SK-N-SH treated with all-trans-retinoic acid at 6 μM for 48 hours (cell line): ENCODE measurements at regions not wholly inside any gene's neighbourhood (a gene's known extent, or its start where the extent isn't known, plus 50 kb on each side); places are given as distances from the start of the nearest gene placed in this dataset.

Experiments used
- BACH2 ChIP-seq: fragments of 250-450 bp; sonication (Bioruptor Pico); IDR thresholded peaks from 2 replicates; pipeline ENCODE4 v1.9.0; 2021; ENCODE audit warnings: mild to moderate bottlenecking, borderline replicate concordance
- CSDC2 ChIP-seq: fragments of 250-450 bp; sonication (Bioruptor Pico); IDR thresholded peaks from 2 replicates; pipeline ENCODE4 v1.5.0; 2020; ENCODE audit warnings: mild to moderate bottlenecking, moderate library complexity
- GLIS3 ChIP-seq: fragments of 250-450 bp; sonication (Bioruptor Pico); IDR thresholded peaks from 2 replicates; pipeline ENCODE4 v1.5.0; 2020; ENCODE audit warnings: mild to moderate bottlenecking, moderate library complexity
- OSR1 ChIP-seq: fragments of 250-450 bp; sonication (Bioruptor Pico); IDR thresholded peaks from 2 replicates; pipeline ENCODE4 v1.8.0; 2022; ENCODE audit warnings: moderate library complexity, mild to moderate bottlenecking, inconsistent platforms
- RARB ChIP-seq: fragments of 250-450 bp; sonication (Bioruptor Pico); IDR thresholded peaks from 2 replicates; pipeline ENCODE4 v1.8.0; 2021; ENCODE audit warnings: mild to moderate bottlenecking, moderate library complexity
- SNAI2 ChIP-seq: fragments of 250-450 bp; sonication (Bioruptor Pico); IDR thresholded peaks from 2 replicates; pipeline ENCODE4 v1.5.0; 2020; ENCODE audit warnings: mild to moderate bottlenecking, moderate library complexity
- TCF4 ChIP-seq: fragments of 250-450 bp; sonication (Bioruptor Pico); IDR thresholded peaks from 2 replicates; pipeline ENCODE4 v1.8.0; 2021; ENCODE audit warnings: mild to moderate bottlenecking, moderate library complexity, borderline replicate concordance
- ZFP3 ChIP-seq: fragments of 250-450 bp; sonication (Bioruptor Pico); IDR thresholded peaks from 2 replicates; pipeline ENCODE4 v1.5.0; 2020; ENCODE audit warnings: mild to moderate bottlenecking, moderate library complexity
- ZFP30 ChIP-seq: fragments of 450-650 bp; formaldehyde crosslinking; IDR thresholded peaks from 2 replicates; pipeline ENCODE4 v1.5.0; 2022; ENCODE audit warnings: mild to moderate bottlenecking, moderate library complexity
- ZNF70 ChIP-seq: fragments of 450-650 bp; formaldehyde crosslinking; IDR thresholded peaks from 2 replicates; pipeline ENCODE4 v1.5.0; 2020; ENCODE audit warnings: mild to moderate bottlenecking, moderate library complexity
- TF ChIP-seq, protein P1 (sequence below): fragments of 250-450 bp; sonication (Bioruptor Pico); IDR thresholded peaks from 2 replicates; pipeline ENCODE4 v1.8.0; 2020; ENCODE audit warnings: mild to moderate bottlenecking, moderate library complexity, borderline replicate concordance

DNA sequence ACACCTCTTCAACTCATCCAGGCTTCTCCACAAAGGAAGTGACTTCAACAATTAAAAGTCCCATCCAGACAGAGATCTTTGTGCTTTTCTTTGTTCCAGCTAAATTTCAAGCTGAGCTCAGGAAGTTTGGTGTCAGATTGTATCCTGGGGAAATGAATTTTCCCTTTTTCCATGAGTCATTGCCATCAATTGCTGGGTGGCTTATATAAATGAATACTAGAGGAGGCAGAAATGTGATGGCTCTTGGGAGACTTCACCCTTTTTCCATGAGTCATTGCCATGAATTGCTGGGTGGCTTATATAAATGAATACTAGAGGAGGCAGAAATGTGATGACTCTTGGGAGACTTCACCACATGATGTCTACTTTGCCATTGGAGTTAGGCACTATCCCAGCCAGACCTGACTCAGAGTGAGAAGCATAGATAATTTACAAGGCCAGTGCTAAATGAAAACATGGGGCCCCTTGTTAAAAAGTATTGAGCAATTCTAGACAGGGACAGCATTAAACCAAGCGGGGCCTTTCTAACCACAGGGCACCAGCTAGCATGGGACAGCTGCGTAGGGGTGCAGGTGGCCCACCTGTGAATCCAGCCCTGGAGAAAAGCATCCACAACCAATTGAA, 339.2 kb upstream of the PODXL start:
- no peak for TF ChIP-seq ZNF70 (CRISPR knock-in tag)
- TF ChIP-seq, protein P1, sequence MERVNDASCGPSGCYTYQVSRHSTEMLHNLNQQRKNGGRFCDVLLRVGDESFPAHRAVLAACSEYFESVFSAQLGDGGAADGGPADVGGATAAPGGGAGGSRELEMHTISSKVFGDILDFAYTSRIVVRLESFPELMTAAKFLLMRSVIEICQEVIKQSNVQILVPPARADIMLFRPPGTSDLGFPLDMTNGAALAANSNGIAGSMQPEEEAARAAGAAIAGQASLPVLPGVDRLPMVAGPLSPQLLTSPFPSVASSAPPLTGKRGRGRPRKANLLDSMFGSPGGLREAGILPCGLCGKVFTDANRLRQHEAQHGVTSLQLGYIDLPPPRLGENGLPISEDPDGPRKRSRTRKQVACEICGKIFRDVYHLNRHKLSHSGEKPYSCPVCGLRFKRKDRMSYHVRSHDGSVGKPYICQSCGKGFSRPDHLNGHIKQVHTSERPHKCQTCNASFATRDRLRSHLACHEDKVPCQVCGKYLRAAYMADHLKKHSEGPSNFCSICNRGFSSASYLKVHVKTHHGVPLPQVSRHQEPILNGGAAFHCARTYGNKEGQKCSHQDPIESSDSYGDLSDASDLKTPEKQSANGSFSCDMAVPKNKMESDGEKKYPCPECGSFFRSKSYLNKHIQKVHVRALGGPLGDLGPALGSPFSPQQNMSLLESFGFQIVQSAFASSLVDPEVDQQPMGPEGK, result peak; percentile 53; the same call in 1 of the 2 replicates
- TF ChIP-seq GLIS3 (CRISPR knock-in tag), result no peak
- no peak; the same call in 1 of the 2 replicates for TF ChIP-seq ZFP3 (CRISPR knock-in tag)
- TF ChIP-seq OSR1 (CRISPR knock-in tag), result no peak
- TF ChIP-seq SNAI2 (CRISPR knock-in tag), result no peak
- no peak for TF ChIP-seq TCF4
- no peak for TF ChIP-seq ZFP30 (CRISPR knock-in tag)
- TF ChIP-seq CSDC2 (CRISPR knock-in tag), result no peak
- TF ChIP-seq BACH2, result no peak
- TF ChIP-seq RARB (CRISPR knock-in tag), result no peak
